GM18519 (cell line): ENCODE measurements at regions not wholly inside any gene's neighbourhood (a gene's known extent, or its start where the extent isn't known, plus 50 kb on each side); places are given as distances from the start of the nearest gene placed in this dataset.

Experiments used
- ATAC-seq: cut with Tn5 transposase; IDR thresholded peaks from one replicate; pipeline ENCODE4 v1.9.1; 2021; ENCODE audit warnings: mild to moderate bottlenecking, moderate library complexity; ENCODE audit not compliant: unreplicated experiment, low FRiP score

- no peak for ATAC-seq
These were observed 301.3 kb downstream of the ZNF608 start for GRCh38 chr5:124445070-124445619.

DNA sequence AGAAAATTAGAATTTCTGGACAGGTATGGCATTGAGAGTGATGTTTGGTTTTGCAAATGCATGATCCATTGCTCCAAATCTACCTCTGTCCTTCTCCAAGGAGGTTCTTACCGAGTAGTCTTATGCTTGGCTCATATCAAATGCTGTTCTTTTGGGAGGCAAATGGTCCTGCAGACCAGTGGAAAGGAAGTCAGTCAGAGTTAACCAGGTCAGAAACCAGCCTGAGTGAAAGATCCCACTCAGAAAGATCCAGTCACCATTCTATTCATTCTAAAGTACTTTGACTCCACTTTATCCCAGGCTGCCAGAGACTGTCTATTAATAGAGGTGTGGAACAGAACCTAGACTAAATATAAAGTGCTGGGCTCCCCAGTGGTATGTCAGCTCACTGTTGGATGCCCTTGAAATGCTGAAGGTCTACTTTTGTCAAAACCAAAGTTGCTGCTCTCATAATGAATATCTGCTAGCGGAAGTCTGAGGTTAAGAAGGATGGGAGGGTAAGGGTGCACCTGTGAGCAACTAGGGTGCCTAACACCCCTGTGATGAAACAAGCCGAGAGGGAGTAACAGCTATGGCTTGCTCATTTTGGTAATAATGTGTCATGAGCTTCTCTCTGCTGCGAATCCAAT, 302.2 kb downstream of the ZNF608 start:
- ATAC-seq, result peak; percentile 100

GRCh38 chr5:124440471-124440870, 306.0 kb downstream of the ZNF608 start:
- no peak for ATAC-seq

GRCh38 chr5:124439609-124440008, 306.8 kb downstream of the ZNF608 start:
- ATAC-seq, result no peak

DNA sequence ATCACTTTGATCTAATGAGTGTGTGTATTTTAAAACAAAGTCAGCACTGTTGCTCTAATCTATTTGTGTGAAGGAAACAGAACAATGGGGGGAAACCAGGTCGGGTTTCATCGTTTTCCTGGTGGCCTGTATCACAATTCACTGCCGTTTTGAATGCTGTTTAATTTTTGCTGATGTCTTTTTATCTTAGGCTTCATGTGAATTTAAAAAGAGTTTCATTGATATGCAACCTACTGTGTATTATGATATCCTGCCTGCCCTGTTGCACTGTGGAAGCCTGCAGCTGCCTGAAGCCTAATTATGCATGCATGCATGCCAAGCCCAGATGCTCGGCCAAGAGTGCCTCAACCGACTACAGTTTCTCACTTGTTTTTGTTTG, 307.5 kb downstream of the ZNF608 start:
- no peak for ATAC-seq

DNA sequence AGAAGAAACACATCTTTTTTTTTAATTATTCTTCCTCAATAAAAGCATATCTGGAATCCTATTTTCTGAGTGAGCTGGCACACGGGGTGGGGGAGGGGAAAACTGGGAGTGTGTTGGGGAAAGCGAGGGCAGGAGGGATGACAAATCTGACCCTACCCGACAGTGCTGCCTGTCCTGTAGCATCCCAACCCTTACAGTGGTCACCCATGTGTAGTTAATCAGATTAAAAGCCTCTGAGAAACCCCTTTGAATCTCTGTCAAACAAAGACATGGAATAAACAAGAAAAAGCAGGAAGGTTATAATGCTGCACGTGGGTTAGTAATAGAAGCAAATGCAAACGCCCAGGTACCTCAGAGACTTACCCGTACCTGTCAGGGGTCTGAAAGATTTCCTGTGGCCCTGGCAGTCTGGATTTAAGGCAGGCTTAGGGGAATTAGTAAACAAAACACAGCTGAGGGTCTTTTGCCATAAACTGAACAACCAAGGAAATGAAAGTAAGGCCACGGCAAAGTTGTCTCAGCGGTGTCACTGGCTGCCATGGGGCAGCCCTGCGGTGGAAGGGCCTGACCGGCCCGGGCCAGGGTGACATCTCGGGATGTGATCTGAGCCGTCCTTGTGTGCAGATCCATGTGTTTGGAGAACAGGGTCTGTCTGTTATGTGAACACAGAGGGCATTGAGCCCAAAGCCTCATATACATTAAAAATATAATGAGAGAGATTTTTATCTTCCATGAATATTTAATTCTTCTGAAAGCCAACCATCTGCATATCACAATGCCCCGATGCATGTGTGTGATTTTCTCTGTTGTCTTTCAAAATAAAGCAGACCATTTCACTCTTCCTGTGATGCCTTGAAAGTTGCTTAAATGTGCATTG, 308.2 kb downstream of the ZNF608 start:
- no peak for ATAC-seq

DNA sequence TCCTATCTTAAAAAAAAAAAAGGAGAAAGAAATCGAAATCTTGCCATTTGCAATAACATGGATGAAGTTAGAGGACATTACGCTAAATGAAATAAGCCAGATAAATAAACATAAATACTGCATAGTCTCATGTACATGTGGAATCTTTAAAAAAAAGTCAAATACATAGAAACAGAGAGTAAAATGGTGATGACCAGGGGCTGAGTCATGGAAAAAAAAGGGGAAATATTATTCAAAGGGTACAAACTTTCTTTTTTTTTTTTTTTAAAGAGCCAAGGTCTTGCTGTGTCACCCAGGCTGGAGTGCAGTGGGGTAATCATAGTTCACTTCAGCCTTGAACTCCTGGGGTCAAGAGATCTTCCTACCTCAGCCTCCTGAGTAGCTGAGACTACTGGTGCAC, 310.1 kb downstream of the ZNF608 start:
- no peak for ATAC-seq

GRCh38 chr5:124433170-124433569, 313.3 kb downstream of the ZNF608 start:
- ATAC-seq, result no peak

- ATAC-seq, result no peak
These were observed 324.9 kb downstream of the ZNF608 start for GRCh38 chr5:124421584-124421983.

DNA sequence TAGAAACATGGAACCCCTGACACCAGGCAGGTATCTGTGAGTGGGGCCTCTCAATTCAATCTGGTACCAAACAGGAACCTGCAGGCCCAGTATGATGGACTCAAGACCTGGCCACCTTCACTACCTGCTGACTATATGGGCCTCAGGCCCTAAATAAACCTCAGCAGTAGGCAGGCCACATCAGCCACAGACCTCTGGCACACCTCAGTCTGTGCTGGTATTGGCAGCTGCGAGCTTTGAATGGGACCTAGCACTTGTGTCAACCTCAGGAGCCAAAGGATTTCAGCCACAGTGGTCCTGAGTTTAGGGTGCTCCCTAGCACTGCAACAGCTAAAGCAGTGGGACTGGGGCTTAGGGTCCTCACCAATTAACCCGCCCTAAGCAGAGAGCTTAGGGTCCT, 325.5 kb downstream of the ZNF608 start:
- no peak for ATAC-seq

DNA sequence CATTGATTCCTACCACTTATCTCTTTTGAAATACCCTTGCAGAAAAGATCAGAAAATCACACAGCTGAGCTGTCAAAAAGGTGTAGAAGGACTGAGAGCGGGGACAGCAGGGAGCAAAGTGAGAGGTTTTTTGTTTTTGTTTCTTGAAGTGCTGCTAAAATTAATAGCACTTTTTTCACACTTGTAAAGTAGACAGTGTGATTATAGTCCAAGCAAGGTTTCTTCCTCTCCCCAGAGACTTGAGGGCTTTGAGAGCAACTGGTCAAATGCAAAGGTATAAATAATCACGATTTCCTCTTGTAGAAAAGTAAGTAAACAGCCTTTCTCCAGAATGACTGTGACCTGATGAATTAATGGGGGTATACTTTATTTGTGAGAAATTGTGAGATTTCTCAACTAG, 326.9 kb downstream of the ZNF608 start:
- ATAC-seq, result no peak

DNA sequence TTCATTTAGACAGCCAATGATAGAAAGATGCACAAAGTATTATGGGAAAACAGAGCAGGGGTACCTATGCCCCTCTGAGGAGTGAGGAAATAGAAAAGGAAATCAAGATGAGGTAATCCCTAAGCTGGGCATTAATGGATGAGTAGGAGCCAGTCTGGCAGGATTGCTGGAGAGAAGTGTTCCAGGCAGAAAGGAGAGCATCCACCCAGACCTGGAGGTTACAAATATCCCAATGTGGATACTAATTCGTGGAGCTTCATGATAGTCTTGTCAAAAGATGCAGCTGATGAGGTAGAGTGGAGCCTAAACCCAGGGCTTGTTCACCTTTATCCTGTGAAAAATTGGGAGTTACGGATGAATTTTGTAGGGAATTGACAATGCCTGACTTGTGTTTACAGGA, 328.0 kb downstream of the ZNF608 start:
- ATAC-seq, result no peak

GRCh38 chr5:124417196-124417595, 329.2 kb downstream of the ZNF608 start:
- ATAC-seq, result no peak

GRCh38 chr5:124416627-124417026, 329.8 kb downstream of the ZNF608 start:
- no peak for ATAC-seq

DNA sequence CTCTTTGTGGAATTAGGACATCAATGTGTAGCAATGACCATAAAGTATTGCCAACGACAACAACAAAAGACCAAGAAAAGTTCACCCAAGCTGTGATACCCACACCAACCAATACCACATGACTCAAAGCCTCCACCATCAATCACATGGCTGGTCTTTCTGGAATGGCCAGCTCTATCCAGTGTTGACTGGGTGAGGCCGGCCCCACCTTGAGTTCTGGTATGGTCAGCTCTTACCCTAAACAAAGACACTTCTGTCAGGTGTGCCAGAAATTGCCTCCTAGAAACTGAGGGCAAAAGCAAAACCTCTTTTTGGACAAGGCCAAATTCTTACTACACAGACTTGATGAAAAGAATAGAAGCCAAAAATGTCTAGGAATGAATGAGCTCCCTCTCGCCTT, 331.5 kb downstream of the ZNF608 start:
- no peak for ATAC-seq

DNA sequence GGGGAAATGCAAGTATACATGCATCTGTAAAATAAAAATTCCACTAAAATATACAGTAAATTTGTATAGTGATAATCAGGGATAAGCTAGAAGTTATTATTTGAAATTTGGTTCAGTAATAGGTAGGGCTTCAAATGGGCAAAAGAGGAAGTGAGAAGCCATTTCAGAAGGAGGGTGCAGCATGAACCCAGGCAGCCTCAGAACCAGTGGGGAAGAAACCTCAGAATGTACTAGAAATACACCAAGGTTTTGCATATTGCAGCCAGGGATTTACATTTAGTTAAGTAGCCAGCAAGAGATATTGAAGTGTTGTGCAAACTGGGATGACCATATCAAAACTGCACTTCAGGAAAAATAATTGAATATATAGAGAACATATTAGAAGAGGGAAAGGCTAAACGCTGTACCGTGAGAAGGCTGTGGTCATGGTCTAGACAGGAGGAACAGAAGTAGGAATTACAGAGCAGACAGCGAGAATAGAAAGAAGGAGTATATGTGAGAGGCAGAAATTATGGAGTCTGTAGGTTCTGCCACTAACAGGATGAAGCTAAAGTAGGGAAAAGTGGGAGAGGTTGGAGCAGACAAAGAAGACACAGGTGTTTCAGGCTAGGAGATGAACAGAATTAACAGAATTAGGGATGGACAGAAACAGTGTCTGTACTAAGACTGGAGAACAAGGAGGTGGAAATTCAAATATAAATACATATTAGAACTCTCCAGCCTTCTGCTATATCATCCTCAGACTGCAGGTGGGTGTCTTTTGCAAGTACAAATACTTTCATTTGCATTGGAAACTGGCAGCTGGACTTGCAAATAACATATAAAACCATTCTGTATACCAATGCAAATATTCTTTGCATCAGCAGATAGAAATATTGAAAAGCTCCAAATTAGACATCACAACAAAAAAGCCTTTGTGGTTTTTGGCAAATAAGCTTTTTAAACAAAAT, 335.6 kb downstream of the ZNF608 start:
- ATAC-seq, result peak; percentile 94

DNA sequence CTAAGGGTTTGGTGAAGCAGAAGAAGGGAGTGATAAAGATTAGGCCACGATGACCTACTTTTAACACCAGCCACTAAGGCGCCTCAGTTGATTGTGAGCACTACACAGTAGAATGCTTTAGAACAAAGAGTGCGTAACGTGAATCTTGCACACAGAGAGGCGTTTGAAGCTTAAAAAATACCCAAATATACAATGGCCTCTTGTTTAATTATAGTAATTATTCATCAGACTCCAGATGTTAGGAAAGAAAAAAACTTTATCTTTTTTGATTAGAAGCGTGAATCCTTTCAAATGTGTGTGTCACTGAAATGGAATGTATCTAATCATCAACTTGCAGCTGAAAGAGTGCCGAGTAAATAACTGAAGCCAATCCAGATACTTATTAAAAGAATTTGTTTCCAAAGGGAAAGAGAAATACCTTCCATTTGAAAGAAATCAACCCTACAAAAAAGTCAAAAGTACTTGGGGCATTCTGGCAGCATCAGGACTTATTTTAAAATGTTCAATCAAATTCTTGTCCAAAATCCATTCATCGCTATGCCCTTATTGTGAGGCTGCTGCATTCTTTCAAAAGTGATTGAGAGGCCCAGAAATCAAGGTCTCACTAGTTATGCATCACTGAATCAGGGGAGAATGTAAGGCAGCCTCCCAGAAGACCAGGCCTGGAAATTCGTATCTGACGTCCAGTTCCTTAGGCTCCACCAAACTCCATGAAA, 337.5 kb downstream of the ZNF608 start:
- ATAC-seq, result no peak

DNA sequence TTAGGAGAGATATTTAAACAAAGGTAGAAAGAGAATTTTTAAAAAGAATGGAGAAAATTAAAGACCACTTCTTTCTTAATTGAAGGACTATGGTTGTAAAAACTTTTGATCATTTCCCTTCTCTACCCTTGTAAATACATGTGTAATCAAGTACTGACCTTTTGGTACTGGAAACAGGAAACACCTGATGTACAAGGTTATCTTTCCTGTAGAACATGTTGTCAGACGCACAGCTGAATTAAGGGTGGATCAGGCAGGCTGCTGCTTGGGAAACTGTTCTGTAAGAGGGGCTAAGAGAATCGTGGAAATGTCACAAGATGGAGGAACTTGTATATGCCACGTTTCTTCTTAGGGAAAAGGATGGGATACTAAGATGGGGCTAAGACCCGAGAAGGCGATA, 341.6 kb downstream of the ZNF608 start:
- ATAC-seq, result no peak

- no peak for ATAC-seq
These were observed 343.2 kb downstream of the ZNF608 start for GRCh38 chr5:124403281-124403680.

GRCh38 chr5:124402144-124402581, 344.3 kb downstream of the ZNF608 start:
- ATAC-seq, result no peak
